ENCODE measurements at regions not wholly inside any gene's neighbourhood (a gene's known extent, or its start where the extent isn't known, plus 50 kb on each side); places are given as distances from the start of the nearest gene placed in this dataset.
"Not testable (repeated sequence)": the region's sequence is repeated elsewhere in the genome, so short reads cannot be mapped to it uniquely, and the experiment has no call there.

GRCh38 chr3:75429561-75430220 is 234.4 kb upstream of the FRG2C start:
- peak; percentile 76 to 84 (median 82) for TF ChIP-seq CTCF (IDR thresholded peaks at IDR 0.05)
- TF ChIP-seq EP300 (IDR thresholded peaks at IDR 0.05): not testable (repeated sequence)

Measured in esophagus muscularis mucosa (tissue), 3 donors.